ENCODE measurements at regions not wholly inside any gene's neighbourhood (a gene's known extent, or its start where the extent isn't known, plus 50 kb on each side); places are given as distances from the start of the nearest gene placed in this dataset.

- no peak for TF ChIP-seq BHLHE40 (IDR thresholded peaks at IDR 0.05; ENCODE audit: borderline replicate concordance)
- no peak for TF ChIP-seq FOXK2 (IDR thresholded peaks at IDR 0.05)
- TF ChIP-seq PKNOX1 (IDR thresholded peaks at IDR 0.05), result no peak
These were observed 196.3 kb upstream of the SPRY1 start for GRCh38 chr4:123200051-123200940.

All from HEK293T (cell line).